ENCODE measurements at regions not wholly inside any gene's neighbourhood (a gene's known extent, or its start where the extent isn't known, plus 50 kb on each side); places are given as distances from the start of the nearest gene placed in this dataset.

DNA sequence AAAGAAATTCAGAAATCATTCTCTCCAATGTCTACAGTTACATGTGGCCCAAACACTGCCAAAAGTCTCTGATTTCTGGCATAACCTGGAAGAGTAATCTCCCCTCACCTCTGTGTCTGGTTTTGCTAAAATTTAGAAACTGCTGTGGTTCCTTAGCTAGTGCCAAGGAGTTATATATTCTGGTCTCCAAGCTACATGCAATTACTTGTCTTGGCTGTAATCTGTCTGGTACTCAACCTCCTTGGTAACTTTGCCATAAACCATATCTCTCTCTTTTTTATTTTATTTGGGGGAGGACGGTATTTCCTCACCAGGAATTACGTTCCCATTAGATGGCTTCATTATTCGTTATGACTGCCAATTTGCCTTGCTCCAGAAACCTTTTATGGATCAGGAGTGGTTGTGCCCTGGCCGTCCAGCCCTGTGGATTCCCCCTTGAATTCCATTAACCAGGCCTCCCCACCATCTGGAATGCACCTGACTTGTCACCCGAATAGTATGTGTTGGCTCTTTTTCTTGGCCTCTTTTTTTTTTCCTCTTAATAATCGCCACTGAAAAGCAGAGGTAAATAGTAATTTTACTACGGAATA is 400.0 kb downstream of the CD83 start:
- H4K5ac ChIP-seq (ENCODE audit: insufficient read length, low read depth, low read length): no peak overlapping the region
- peaks cover 0 to 4% (median 0%) of the 10 kb centered on the region in 3 experiments; a peak in 1 of 7 replicates for H3K36me3 Mint-ChIP-seq (ENCODE audit: insufficient read depth in 1 of 3, low read depth in 3 of 3)
- no peak overlapping the region for H2BK120ac ChIP-seq (ENCODE audit: low read depth, low read length, poor library complexity, severe bottlenecking)
- no peak overlapping the region for H3K18ac ChIP-seq (ENCODE audit: insufficient read length, low read depth, low read length)
- no peaks in the 10 kb centered on the region for H4K20me1 ChIP-seq (ENCODE audit: control insufficient read depth, insufficient read depth, insufficient read length)
- H3K9ac ChIP-seq (ENCODE audit: extremely low read depth, insufficient read length, low read length): no peak overlapping the region
- no peak overlapping the region for H3K56ac ChIP-seq (ENCODE audit: insufficient read length, low read depth, low read length)
- H3K27ac ChIP-seq (ENCODE audit: insufficient read length, low read depth, low read length): no peak overlapping the region
- no peak overlapping the region for H3K14ac ChIP-seq (ENCODE audit: insufficient read depth, low read length)
- DNase-seq: no peak
- no peaks in the 10 kb centered on the region for H3K4me1 ChIP-seq (ENCODE audit: insufficient read depth, low read length)
- H3K79me2 ChIP-seq (ENCODE audit: insufficient read depth, low read length): no peaks in the 10 kb centered on the region
- H2BK5ac ChIP-seq (ENCODE audit: insufficient read length, low read length): no peak overlapping the region
- H2AFZ ChIP-seq (ENCODE audit: low read length): no peak overlapping the region
- TF ChIP-seq, protein P1, sequence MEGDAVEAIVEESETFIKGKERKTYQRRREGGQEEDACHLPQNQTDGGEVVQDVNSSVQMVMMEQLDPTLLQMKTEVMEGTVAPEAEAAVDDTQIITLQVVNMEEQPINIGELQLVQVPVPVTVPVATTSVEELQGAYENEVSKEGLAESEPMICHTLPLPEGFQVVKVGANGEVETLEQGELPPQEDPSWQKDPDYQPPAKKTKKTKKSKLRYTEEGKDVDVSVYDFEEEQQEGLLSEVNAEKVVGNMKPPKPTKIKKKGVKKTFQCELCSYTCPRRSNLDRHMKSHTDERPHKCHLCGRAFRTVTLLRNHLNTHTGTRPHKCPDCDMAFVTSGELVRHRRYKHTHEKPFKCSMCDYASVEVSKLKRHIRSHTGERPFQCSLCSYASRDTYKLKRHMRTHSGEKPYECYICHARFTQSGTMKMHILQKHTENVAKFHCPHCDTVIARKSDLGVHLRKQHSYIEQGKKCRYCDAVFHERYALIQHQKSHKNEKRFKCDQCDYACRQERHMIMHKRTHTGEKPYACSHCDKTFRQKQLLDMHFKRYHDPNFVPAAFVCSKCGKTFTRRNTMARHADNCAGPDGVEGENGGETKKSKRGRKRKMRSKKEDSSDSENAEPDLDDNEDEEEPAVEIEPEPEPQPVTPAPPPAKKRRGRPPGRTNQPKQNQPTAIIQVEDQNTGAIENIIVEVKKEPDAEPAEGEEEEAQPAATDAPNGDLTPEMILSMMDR (conservative IDR thresholded peaks at IDR 0.05): no peak
- H3K4me2 ChIP-seq (ENCODE audit: insufficient read depth, insufficient read length, low read length): no peak overlapping the region
- H3K27ac Mint-ChIP-seq: no peak overlapping the region
- peaks cover 8 to 10% of the 10 kb centered on the region in 2 experiments for H3K4me1 Mint-ChIP-seq
- no peak overlapping the region for H2BK15ac ChIP-seq (ENCODE audit: low read depth, low read length)
- no peak overlapping the region for H4K8ac ChIP-seq (replicated peaks; ENCODE audit: insufficient read length, low read depth, low read length)
- no CpG with 5 or more reads among the region's 7 CpGs for WGBS (ENCODE audit: extremely low coverage, insufficient read length, low lambda C conversion rate)
- no peaks in the 10 kb centered on the region for H3K9me3 ChIP-seq (ENCODE audit: control insufficient read depth, low read depth, low read length)
- no peaks in the 10 kb centered on the region for H3K79me1 ChIP-seq (ENCODE audit: insufficient read depth, low read depth, low read length, poor library complexity, severe bottlenecking)
- H2BK12ac ChIP-seq (ENCODE audit: insufficient read length, low read depth, low read length): no peak overlapping the region
- H2AK5ac ChIP-seq (ENCODE audit: insufficient read length, low read length): no peak overlapping the region
- no peaks in the 10 kb centered on the region; a peak in 2 of 5 replicates for H3K9me3 Mint-ChIP-seq
- no peak overlapping the region for H3K4me3 Mint-ChIP-seq
- H3K4ac ChIP-seq (ENCODE audit: low read depth, low read length): no peak overlapping the region
- no peaks in the 10 kb centered on the region for H3K27me3 ChIP-seq (ENCODE audit: insufficient read depth, low read length)
- no peak overlapping the region for H3T11ph ChIP-seq (ENCODE audit: low read length)
- H2BK20ac ChIP-seq (ENCODE audit: low read depth, low read length, poor library complexity, severe bottlenecking): no peak overlapping the region
- H3K23ac ChIP-seq (ENCODE audit: insufficient read length, low read depth, low read length): no peak overlapping the region
- H4K91ac ChIP-seq (ENCODE audit: insufficient read length, low read depth, low read length): no peak overlapping the region
- no peaks in the 10 kb centered on the region for H3K27me3 Mint-ChIP-seq (ENCODE audit: low read depth)
- no peaks in the 10 kb centered on the region for H3K23me2 ChIP-seq (ENCODE audit: insufficient read length, low read depth, low read length, poor library complexity, severe bottlenecking)
